ENCODE measurements at regions not wholly inside any gene's neighbourhood (a gene's known extent, or its start where the extent isn't known, plus 50 kb on each side); places are given as distances from the start of the nearest gene placed in this dataset.
"Not testable (repeated sequence)": the region's sequence is repeated elsewhere in the genome, so short reads cannot be mapped to it uniquely, and the experiment has no call there.

DNA sequence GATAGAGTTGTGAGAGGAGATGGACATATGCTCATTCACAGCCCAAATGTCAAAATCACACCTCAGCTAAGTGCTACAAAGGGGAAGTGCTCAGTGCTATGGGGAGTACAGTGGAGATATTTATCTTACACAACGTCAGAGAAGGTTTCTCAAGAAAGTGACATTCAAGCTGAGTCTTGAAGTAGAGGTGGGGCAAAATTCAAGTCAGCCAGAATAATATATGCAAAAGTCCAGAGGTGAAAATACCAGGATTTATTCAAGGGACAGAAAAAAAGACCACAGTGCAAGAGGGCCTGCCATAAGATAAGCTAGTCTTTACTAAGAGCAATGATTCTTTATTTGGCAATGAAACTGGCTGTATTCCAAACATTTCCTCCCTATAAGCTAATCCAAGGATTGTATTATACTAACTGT, 327.8 kb upstream of the PIK3R1 start:
- H3K79me2 ChIP-seq (ENCODE audit: control insufficient read depth, insufficient read depth, low read length, unreplicated experiment): no peaks in the 10 kb centered on the region
- H3K36me3 ChIP-seq (ENCODE audit: insufficient read depth, low read length): no peaks in the 10 kb centered on the region
- no peak overlapping the region for H2AFZ ChIP-seq (ENCODE audit: low read length, unreplicated experiment)
- H3K4me3 ChIP-seq (ENCODE audit: low read depth, low read length): no peak overlapping the region
- H3K4me1 ChIP-seq (ENCODE audit: control insufficient read depth, insufficient read depth, low read length, unreplicated experiment): no peaks in the 10 kb centered on the region
- H3K27ac ChIP-seq (ENCODE audit: low read depth, low read length): no peak overlapping the region
- H3K27me3 ChIP-seq (ENCODE audit: insufficient read depth, low read length): no peaks in the 10 kb centered on the region

DNA sequence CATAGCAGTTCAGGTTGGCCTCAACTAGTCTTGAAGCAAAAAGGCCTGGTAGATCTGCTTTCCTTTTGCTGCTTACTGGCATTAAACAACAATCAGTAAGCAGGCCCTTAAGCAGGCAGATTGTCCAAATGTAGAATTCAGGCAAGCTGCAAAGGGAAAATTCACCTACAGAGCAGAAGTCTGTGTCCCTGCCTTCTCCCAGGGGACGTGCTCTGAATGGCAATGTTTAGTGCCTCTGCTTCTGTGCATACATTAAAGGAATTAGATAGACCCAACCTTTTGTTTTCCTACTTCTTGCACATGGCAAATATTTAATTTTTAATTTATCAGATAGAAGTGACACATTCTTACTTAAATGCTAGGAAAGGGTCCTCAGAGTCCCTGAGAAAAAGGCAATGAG, 328.8 kb upstream of the PIK3R1 start:
- no peaks in the 10 kb centered on the region for H3K36me3 ChIP-seq (ENCODE audit: insufficient read depth, low read length)
- no peaks in the 10 kb centered on the region for H3K27me3 ChIP-seq (ENCODE audit: insufficient read depth, low read length)
- H3K4me1 ChIP-seq (ENCODE audit: control insufficient read depth, insufficient read depth, low read length, unreplicated experiment): no peaks in the 10 kb centered on the region
- no peaks in the 10 kb centered on the region for H3K79me2 ChIP-seq (ENCODE audit: control insufficient read depth, insufficient read depth, low read length, unreplicated experiment)
- H3K4me3 ChIP-seq (ENCODE audit: low read depth, low read length): no peak overlapping the region
- no peak overlapping the region for H2AFZ ChIP-seq (ENCODE audit: low read length, unreplicated experiment)
- H3K27ac ChIP-seq (ENCODE audit: low read depth, low read length): no peak overlapping the region

DNA sequence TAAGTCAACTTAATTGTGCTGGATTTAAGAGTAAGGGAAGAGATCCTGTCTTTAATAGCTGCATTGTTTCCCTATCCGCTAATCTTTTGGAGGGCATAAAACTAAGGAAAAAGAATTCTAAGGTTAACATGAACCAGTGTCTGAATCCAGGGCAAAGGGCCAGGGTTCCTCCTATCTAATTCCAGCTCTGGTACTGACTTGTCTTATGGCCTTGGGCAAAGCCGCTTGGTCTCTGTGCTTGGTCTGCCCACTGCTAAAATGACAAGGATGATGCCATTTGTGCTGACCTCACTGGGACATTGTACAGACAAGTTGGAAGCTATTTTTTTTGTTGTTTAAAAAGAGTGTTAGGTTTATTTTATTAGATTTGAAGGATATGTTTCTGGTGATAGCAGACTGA, 334.7 kb upstream of the PIK3R1 start:
- no peak overlapping the region for H3K27ac ChIP-seq (ENCODE audit: low read depth, low read length)
- no peaks in the 10 kb centered on the region for H3K27me3 ChIP-seq (ENCODE audit: insufficient read depth, low read length)
- no peaks in the 10 kb centered on the region for H3K79me2 ChIP-seq (ENCODE audit: control insufficient read depth, insufficient read depth, low read length, unreplicated experiment)
- H3K4me3 ChIP-seq (ENCODE audit: low read depth, low read length): no peak overlapping the region
- no peak overlapping the region for H2AFZ ChIP-seq (ENCODE audit: low read length, unreplicated experiment)
- H3K4me1 ChIP-seq (ENCODE audit: control insufficient read depth, insufficient read depth, low read length, unreplicated experiment): no peaks in the 10 kb centered on the region
- H3K36me3 ChIP-seq (ENCODE audit: insufficient read depth, low read length): no peaks in the 10 kb centered on the region

DNA sequence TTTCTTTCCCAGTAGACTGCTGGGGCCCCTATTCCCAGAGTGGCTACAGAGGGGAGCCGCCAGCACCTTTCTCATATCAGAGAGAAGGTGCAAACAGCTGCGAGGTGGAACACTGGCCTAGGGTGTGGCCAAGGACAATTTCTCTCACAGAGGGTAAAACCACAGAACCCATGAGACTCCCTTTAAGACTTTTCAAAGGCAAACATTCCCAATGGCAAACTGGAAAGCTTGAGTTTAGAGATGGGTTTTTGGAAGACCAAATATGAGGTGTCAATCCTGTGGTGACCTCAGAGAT, 335.1 kb upstream of the PIK3R1 start:
- Histone ChIP-seq H3K36me3 (ENCODE audit: insufficient read depth, low read length) (no peaks in the 10 kb centered on the region), H3K79me2 (ENCODE audit: control insufficient read depth, insufficient read depth, low read length, unreplicated experiment) (no peaks in the 10 kb centered on the region), H3K27me3 (ENCODE audit: insufficient read depth, low read length) (peaks cover 2% of the 10 kb centered on the region; the same call in 1 of the 2 replicates), H3K4me1 (ENCODE audit: control insufficient read depth, insufficient read depth, low read length, unreplicated experiment) (no peaks in the 10 kb centered on the region), H3K4me3 (ENCODE audit: low read depth, low read length) (no peak overlapping the region), H2AFZ (ENCODE audit: low read length, unreplicated experiment) (no peak overlapping the region), H3K27ac (ENCODE audit: low read depth, low read length) (no peak overlapping the region)

DNA sequence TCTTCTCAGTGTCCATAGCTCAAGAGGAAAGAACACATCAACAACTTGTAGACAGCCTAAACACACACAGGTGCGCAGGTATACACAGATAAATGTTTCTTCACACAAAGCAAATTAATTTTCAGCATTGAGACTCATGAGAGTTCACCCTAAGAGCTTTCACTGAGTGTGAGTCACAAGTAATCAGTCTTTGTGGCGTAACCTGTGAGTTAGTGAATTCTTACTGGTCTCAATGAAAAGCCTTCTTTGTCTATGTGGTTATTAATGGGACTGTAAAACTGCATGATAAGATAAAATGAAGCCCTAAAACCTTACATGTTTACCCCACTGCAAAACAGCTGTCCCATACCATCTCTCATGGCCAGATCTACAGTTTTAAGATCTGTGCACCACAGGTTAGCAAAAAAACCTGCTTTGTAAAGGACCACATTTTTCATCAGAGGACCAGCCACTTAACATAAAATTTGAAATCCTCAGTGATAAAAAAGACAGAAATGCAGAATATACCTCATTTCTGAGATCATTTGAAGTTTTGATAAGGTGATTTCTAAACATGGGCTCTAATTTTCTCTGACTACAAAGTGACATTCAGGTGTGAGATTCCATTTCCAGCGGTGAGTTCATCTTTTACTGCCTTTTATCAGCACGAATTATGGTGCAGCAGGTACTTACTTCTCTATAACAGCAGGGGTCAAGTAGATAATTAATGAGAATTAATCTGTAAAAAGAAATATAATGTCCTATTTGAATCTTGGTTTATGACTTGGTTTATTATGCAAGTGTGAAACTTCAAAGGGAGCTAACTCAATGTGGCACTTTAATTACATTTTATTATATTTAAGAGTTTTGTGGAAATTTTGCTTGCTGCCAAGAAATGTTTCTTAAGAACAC, 335.7 kb upstream of the PIK3R1 start:
- Histone ChIP-seq H3K36me3 (ENCODE audit: insufficient read depth, low read length) (no peaks in the 10 kb centered on the region), H3K27me3 (ENCODE audit: insufficient read depth, low read length) (peaks cover 5% of the 10 kb centered on the region; the same call in 1 of the 2 replicates), H3K27ac (ENCODE audit: low read depth, low read length) (no peak overlapping the region), H3K79me2 (ENCODE audit: control insufficient read depth, insufficient read depth, low read length, unreplicated experiment) (no peaks in the 10 kb centered on the region), H3K4me3 (ENCODE audit: low read depth, low read length) (no peak overlapping the region), H2AFZ (ENCODE audit: low read length, unreplicated experiment) (no peak overlapping the region), H3K4me1 (ENCODE audit: control insufficient read depth, insufficient read depth, low read length, unreplicated experiment) (no peaks in the 10 kb centered on the region)

DNA sequence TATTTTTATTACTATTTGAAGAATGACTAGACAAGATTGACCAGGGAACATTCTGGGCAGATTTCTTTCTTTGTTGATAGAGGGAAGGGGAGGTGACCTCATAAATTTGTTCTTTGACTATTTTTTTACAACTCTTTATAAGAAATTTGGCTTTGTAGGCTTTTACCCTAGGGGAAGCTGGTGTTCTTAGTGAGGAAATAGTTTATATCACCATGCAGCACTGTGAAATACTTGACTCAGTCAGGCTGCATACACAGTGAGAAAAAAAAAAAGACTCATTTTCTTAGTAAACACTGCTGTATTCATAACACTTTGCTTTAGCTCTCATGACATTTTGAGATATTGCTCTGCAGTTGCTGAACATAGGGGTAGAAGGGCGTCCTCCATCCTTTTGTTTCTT, 336.6 kb upstream of the PIK3R1 start:
- no peaks in the 10 kb centered on the region for H3K36me3 ChIP-seq (ENCODE audit: insufficient read depth, low read length)
- peaks cover 5% of the 10 kb centered on the region; the same call in 1 of the 2 replicates for H3K27me3 ChIP-seq (ENCODE audit: insufficient read depth, low read length)
- H3K27ac ChIP-seq (ENCODE audit: low read depth, low read length): no peak overlapping the region

DNA sequence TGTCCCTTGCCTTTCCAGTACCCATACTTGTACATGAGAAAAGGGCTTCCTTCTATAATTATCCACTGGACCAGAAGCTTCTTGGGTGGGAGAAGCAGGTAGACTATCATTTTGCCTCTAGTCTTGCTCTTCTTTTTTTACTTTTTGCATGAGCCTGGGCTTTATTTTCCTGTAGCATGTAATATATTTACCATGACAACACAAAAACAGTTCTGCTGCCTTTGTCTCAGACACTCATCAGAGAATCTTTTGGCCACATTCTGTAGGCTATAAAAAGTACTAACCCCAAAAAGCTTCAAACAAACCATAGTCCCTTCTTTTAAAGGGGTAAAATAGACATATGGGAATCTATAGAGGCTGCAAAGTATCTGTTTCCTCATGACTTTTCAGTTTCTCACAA, 339.2 kb upstream of the PIK3R1 start:
- Histone ChIP-seq H3K36me3 (ENCODE audit: insufficient read depth, low read length) (no peaks in the 10 kb centered on the region), H3K4me3 (ENCODE audit: low read depth, low read length) (no peak overlapping the region), H2AFZ (ENCODE audit: low read length, unreplicated experiment) (no peak overlapping the region)

More for the DNA sequence above, 336.6 kb upstream of the PIK3R1 start:
- Histone ChIP-seq H3K4me3 (ENCODE audit: low read depth, low read length) (no peak overlapping the region), H3K79me2 (ENCODE audit: control insufficient read depth, insufficient read depth, low read length, unreplicated experiment) (no peaks in the 10 kb centered on the region), H3K4me1 (ENCODE audit: control insufficient read depth, insufficient read depth, low read length, unreplicated experiment) (no peaks in the 10 kb centered on the region), H2AFZ (ENCODE audit: low read length, unreplicated experiment) (no peak overlapping the region)

DNA sequence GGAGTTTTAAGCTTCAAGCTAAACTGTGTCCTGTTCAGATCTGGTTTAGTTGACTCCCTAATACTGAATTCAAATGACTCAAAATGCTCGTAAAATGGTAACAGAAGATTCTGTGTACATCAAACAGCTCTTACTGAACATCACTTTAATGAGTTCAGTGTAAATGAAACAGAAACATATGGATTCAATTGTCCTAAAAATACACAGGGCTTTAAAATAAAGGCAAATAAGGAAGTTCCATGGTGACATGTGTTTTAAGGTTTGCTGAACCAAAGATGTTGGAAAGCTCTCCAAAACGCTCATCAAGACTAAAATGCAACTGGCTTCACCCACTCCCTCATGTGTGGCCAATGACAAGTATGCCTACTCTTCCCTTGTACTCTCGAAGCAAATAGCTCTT, 340.0 kb upstream of the PIK3R1 start:
- Histone ChIP-seq H3K27ac (ENCODE audit: low read depth, low read length) (no peak overlapping the region), H3K4me1 (ENCODE audit: control insufficient read depth, insufficient read depth, low read length, unreplicated experiment) (no peaks in the 10 kb centered on the region), H2AFZ (ENCODE audit: low read length, unreplicated experiment) (no peak overlapping the region), H3K79me2 (ENCODE audit: control insufficient read depth, insufficient read depth, low read length, unreplicated experiment) (no peaks in the 10 kb centered on the region), H3K4me3 (ENCODE audit: low read depth, low read length) (no peak overlapping the region), H3K36me3 (ENCODE audit: insufficient read depth, low read length) (no peaks in the 10 kb centered on the region), H3K27me3 (ENCODE audit: insufficient read depth, low read length) (peaks cover 5% of the 10 kb centered on the region; the same call in 1 of the 2 replicates)

More for the DNA sequence above, 339.2 kb upstream of the PIK3R1 start:
- no peak overlapping the region for H3K27ac ChIP-seq (ENCODE audit: low read depth, low read length)
- H3K79me2 ChIP-seq (ENCODE audit: control insufficient read depth, insufficient read depth, low read length, unreplicated experiment): no peaks in the 10 kb centered on the region
- H3K4me1 ChIP-seq (ENCODE audit: control insufficient read depth, insufficient read depth, low read length, unreplicated experiment): no peaks in the 10 kb centered on the region
- peaks cover 5% of the 10 kb centered on the region; the same call in 1 of the 2 replicates for H3K27me3 ChIP-seq (ENCODE audit: insufficient read depth, low read length)

DNA sequence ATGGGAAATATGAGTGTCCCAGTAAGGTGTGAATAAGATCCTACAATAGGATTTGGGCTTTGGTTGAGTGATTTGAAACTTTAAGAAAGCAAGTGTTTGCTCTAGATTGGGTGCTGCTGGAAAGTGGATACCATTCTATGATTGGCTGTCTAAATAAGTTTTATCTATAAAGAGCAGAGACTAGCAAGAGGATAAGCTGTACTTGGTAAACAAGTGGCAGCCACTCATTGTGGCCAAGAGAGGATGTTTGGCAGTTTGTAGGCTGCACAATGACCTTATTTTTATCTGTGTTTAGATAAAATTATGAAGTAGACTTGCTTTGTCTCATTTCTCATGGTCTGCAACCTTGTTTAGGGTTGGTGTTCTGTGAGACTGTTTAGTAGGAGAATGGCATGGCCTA, 341.6 kb upstream of the PIK3R1 start:
- no peak overlapping the region for H3K4me3 ChIP-seq (ENCODE audit: low read depth, low read length)
- no peaks in the 10 kb centered on the region for H3K4me1 ChIP-seq (ENCODE audit: control insufficient read depth, insufficient read depth, low read length, unreplicated experiment)
- no peaks in the 10 kb centered on the region for H3K36me3 ChIP-seq (ENCODE audit: insufficient read depth, low read length)
- H3K79me2 ChIP-seq (ENCODE audit: control insufficient read depth, insufficient read depth, low read length, unreplicated experiment): no peaks in the 10 kb centered on the region
- H2AFZ ChIP-seq (ENCODE audit: low read length, unreplicated experiment): no peak overlapping the region
- no peak overlapping the region for H3K27ac ChIP-seq (ENCODE audit: low read depth, low read length)
- H3K27me3 ChIP-seq (ENCODE audit: insufficient read depth, low read length): peaks cover 8% of the 10 kb centered on the region; the same call in 1 of the 2 replicates

DNA sequence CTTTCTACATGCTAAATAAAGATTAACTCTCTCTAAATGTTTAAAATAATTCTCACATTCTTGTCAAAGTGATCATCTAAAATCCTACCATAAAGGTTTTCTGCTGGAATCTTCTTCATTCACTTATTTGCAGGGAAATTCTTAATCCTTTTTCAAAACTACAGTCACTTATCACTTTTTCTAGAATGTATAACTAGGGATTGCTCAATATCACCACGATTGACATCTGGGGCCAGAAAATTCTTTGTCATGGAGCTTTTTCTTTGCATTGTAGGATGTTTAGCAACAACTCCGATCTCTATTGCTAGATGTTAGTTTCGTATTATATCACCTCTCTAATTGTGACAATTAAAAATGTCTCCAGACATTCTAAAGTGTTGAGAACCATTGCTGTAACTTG, 344.9 kb upstream of the PIK3R1 start:
- Histone ChIP-seq H3K27ac (ENCODE audit: low read depth, low read length) (no peak overlapping the region), H3K36me3 (ENCODE audit: insufficient read depth, low read length) (no peaks in the 10 kb centered on the region), H3K4me1 (ENCODE audit: control insufficient read depth, insufficient read depth, low read length, unreplicated experiment) (no peaks in the 10 kb centered on the region), H2AFZ (ENCODE audit: low read length, unreplicated experiment) (no peak overlapping the region), H3K27me3 (ENCODE audit: insufficient read depth, low read length) (peaks cover 8% of the 10 kb centered on the region; the same call in 1 of the 2 replicates), H3K79me2 (ENCODE audit: control insufficient read depth, insufficient read depth, low read length, unreplicated experiment) (no peaks in the 10 kb centered on the region), H3K4me3 (ENCODE audit: low read depth, low read length) (no peak overlapping the region)

DNA sequence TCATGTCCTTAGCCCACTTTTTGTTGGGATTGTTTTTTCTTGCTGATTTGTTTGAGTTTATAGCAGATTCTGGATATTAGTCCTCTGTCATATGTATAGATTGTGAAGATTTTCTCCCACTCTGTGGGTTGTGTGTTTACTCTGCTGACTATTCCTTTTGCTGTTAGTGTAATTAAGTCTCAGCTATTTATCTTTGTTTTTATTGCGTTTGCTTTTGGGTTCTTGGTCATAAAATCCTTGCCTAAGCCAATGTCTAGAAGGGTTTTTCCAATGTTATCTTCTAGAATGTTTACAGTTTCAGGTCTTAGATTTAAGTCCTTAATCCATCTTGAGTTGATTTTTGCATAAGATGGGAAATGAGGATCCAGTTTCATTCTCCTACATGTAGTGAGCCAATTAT, 351.2 kb upstream of the PIK3R1 start:
- H2AFZ ChIP-seq (ENCODE audit: low read length, unreplicated experiment); H3K4me3 ChIP-seq (ENCODE audit: low read depth, low read length); H3K79me2 ChIP-seq (ENCODE audit: control insufficient read depth, insufficient read depth, low read length, unreplicated experiment); H3K36me3 ChIP-seq (ENCODE audit: insufficient read depth, low read length); H3K27ac ChIP-seq (ENCODE audit: low read depth, low read length); H3K4me1 ChIP-seq (ENCODE audit: control insufficient read depth, insufficient read depth, low read length, unreplicated experiment); H3K27me3 ChIP-seq (ENCODE audit: insufficient read depth, low read length): not testable (repeated sequence)
